CD4-positive, alpha-beta T cell treated with Interleukin-17A for 4 hours (primary cell): ENCODE measurements at regions not wholly inside any gene's neighbourhood (a gene's known extent, or its start where the extent isn't known, plus 50 kb on each side); places are given as distances from the start of the nearest gene placed in this dataset.
"Not testable (repeated sequence)": the region's sequence is repeated elsewhere in the genome, so short reads cannot be mapped to it uniquely, and the experiment has no call there.

ENCODE experiments used
- DNase-seq: peaks from one replicate; pipeline ENCODE4 v3.0.0-alpha.2; 2020; ENCODE audit warnings: mixed read lengths

DNA sequence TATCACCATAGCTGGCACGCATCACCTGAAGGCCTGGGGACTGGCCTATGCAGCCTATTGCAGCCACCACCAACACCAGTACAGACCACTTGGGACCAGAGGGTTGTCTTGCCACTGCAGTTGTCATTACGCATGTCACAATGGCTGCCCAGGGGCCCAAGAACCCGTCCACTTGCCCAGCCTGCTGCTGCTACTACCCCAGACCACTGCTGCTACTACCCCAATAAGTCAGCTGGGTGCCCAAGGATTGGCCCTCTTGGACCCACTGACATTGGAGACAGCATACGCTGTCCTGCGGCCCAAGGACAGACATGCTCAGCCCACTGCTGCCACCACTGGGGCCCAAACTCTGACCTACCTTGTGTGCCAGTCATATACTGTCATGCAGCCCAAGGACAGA, 102.7 kb upstream of the OR9Q1 start:
- no peak for DNase-seq

DNA sequence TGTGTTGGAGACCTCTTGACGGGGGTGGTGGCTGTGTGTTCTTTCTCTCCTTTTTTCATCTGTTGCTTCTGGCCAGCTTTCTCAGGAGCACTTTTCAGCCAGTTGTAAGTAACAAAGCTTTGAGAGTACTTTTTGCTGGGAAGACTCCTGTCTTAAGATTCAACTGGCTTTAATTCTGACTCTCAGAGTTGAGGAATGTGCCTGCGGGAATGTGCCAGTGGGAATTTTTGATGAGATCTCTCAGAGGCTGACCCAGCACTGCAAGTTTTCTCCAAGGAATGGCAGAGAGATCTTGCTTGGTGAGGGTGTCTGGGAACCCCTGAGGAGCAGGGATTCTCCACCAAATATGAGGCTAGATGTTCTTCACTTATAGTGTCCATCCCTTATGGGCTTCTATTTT, 91.6 kb upstream of the OR9Q1 start:
- DNase-seq = no peak

DNA sequence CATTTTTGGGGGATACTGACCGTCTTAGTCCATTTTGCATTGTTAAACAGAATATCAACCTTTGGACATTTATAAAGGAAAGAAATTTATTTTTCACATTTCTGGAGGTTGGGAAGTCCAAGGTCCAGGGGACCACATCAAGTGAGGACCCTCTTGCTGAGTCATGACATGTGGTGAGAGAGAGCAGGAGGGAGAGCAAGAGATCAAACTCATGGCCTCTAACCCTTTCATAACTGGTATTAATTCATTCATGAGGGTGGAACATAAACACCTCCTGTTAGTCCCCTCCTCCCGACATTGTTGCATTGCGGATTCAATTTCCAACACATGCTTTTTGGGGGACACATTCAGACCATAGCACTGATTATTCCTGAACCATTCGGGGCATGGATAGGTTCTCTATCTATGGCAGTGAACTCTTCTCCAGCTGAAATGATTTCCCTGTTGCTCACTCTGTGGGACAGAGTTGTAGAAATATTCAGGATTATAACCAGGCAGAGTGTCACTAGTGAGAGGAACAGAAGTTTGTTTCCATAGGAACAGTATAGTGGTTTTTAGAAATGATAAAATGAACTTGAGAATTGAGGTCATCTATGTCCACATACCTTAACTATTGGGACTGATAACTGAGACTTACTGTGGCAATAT, 88.2 kb upstream of the OR9Q1 start:
- DNase-seq = no peak

DNA sequence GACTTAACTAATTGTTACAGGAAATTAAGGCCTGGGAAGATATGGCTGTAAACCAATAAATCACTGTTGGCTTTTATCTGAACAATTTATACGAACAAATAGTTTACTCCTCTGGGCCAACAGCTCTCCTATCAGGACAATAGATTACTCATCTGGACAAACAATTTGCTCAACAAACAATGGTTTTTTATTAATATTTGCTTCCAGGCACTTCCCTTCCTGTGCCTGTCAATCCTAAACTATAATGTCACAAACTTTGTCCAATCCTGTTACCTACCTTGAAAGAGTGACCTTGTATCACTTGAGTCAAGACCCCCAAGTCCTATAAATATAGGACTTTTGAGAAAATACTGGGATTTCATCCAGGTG, 87.6 kb upstream of the OR9Q1 start:
- no peak for DNase-seq

DNA sequence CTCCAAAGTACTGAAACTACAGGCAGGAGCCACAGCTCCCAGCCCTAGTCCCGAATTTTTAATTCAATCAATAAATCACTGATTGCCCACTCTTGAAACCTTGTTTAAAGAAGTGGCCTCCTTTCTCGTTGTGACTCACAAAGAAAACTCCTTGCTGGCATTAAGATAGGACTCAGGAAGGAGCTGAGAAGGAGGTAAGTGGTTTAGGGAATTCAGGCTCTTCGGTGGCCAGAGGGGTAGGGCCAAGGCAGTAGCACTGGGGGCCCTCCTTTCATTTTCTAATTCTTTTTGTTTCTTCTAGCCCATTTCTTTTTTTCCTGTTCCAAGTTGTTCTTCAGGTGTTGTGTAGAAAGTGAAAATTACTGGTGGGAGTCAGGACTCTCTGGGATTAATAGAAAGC, 86.2 kb upstream of the OR9Q1 start:
- DNase-seq = no peak

DNA sequence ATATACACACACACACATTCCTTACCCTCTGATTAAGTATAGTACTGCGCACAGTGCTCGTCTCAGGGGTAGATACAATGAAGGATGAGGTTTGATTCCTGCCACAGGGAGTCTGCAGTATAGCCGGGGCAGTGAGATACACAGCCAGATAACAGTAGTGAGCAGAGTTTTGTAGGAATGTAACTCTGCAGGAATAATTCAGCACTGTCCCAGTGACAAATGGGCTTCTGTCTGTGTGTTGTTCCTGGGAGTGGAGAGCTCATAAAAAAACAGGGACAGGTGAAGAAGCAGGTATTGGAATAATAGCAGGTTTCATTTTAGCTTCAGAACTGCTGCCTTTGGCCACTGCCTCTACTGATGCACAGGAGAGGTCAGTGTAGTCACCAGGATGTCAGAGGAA, 85.3 kb upstream of the OR9Q1 start:
- DNase-seq = no peak

DNA sequence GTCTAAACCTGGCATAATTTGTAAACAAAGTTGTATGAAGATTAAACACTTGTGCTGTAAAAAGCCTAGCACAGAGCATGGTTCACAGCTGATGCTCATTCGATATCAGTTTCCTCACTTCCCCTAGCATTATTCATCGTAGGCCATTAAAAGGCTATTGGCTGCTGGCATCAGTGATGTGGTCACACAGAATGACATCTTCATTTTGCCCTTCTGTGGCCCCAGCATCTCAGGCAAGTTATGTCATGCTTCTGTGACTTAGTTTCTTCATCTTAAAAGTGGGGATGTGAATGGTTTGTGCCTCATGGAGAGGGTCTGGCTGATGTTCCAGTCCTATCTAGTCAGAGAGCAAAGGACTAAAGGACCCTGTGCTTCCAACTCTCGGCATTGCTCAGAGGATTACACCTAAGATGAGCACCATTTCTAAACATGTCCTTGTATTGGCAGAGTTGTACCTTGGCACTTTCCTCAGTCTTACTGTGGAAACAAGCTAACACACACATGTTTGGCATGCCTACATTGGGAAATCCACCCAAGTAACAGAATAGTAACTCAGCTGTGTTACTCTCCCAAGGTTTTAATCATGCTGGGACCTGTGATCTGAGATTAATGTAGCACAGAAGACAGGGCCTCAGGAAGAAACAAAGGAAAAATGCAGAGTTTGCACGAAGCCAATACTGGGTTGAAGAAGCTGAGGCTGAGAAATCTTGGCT, 83.5 kb upstream of the OR9Q1 start:
- no peak for DNase-seq

DNA sequence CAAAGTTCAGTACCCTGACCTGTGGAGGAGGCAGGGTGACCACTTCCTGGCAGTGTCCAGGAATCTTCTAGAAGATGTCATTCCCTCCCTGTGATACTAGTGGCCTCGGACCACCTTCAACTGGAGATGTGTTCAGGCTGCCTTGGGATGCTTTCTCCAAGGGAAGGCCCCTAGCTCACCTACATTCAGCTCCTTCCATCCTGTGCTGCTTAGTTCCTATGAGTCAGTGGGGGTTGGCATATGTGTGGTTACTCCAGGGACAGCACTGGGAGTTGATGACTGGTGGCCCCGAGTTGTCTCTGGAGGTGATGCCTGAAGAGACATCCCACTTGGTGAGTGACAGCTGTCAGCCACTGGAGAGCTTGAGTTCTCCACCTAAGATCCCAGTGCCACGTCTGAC, 81.8 kb upstream of the OR9Q1 start:
- no peak for DNase-seq

DNA sequence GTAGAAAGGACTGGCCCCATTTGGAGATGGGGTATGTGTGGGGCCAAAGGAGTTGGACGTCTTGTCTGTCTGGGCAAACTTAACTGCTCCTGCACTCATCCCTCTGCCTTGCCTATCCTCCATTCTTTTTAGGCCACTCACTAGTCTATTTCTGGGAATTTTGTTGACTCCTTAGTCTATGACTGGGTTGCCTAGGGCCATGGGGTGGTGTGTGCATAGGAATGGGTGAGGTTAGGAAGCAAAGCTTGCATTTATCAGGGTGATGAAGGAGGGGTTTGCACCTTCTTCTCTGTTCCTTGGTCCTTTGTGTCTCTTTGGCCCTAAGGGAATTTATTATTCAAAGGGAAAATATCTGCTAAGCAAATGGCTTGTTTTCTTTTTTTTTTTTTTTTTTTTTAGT, 80.9 kb upstream of the OR9Q1 start:
- DNase-seq = no peak

DNA sequence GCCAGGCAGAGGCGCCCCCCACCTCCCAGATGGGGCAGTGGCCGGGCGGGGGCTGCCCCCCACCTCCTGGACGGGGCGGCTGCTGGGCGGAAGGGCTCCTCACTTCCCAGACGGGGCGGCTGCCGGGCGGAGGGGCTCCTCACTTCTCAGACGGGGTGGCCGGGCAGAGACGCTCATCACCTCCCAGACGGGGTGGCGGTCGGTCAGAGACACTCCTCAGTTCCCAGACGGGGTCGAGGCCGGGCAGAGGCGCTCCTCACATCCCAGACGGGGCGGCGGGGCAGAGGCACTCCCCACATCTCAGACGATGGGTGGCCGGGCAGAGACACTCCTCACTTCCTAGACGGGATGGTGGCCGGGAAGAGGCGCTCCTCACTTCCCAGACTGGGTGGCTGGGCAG, 79.9 kb upstream of the OR9Q1 start:
- not testable (repeated sequence) for DNase-seq

DNA sequence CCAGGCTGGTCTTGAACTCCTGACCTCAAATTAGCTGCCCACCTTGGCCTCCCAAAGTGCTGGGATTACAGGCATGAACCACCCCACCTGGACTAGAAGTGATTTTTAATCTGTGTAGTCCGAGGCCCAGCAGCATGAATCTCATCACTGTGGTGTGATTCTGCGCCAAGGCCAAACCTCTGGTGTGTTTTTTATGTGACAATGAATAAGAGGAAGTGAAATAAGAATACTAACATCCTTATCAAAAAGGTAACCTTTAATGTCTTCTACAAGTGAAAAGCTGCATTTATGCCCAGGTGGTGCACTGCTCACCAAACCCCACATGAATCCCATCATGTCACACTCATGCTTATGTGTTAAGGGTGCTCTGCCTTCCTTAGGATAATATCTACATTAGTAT, 77.1 kb upstream of the OR9Q1 start:
- DNase-seq = no peak

DNA sequence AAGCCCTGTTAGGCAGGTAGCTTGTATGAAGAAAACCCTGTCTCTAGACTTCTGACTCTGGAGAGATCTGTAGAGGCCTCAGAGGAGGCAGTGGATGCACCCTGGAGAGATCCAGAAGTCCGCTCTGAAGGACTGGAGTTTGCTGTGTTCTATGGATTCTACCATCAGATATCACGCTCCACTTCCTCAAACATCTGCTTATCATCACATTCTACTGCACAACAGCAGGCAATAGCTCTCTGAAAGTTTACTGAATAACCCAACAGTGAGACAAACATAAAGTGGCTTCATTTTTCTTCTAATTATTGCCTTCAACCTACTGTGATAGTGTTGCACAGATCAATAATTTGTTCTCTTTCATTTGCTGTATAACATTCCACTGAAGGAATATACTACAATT, 59.0 kb upstream of the OR9Q1 start:
- no peak for DNase-seq

DNA sequence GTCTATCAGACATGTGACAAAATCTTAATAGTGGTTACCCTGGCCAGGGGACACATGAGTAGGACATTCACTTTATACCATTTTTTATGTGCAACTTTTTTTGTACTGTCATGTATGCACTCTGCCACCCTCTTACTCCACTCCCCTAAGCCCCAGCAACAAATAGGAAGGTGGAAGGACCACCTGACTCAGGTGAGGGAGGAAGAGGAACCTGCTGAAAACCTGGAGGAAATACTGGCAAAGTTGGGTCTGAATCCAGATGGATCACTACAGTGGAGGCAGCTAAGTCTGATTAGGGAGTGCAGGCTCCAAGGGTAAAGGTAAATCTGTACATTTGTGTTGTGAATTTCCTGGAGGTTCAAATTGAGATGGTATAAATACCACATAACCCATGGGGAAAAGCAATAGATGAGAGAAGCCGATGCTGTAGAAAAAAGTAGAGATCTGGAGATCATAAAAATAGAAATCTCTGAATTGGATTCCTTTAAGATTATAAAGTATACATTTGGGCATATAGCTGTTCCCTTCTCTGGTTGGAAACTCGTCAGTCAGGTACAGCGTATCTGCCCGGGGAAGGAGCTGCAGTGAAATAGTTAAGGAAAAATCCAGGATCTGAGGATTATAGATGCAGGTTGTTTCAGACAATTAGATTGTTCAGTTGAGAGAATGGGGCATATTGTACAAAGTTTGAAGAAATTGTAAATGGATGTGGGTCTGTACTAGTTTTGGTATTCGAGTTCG, 52.2 kb upstream of the OR9Q1 start:
- DNase-seq = no peak

DNA sequence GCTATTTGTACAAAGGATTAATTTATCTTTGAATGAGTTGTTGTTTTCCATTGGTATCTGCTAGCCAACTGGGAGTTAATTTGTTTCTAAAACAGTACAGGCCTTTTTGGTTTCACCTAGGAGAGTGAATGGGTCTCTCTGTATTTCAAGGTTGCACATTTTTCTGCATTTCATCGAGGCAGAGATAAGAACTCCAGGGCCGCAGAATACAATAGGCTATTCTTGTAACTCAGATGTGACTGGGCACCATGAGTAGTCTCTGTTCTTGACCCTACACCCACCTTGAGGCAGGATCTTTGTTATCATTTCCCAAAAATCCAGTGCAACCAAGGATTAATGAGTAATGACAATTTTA, 51.7 kb upstream of the OR9Q1 start:
- DNase-seq = no peak
